Activated CD8-positive, alpha-beta T cell treated with anti-CD3 and anti-CD28 coated beads for 36 hours (primary cell): ENCODE measurements at regions not wholly inside any gene's neighbourhood (a gene's known extent, or its start where the extent isn't known, plus 50 kb on each side); places are given as distances from the start of the nearest gene placed in this dataset.

Experiments used
- ATAC-seq: fragments of 200-7000 bp; cut with Tn5 transposase; one replicate; pipeline ENCODE4 v1.10.0; 2021; ENCODE audit warnings: mild to moderate bottlenecking, moderate library complexity
- CTCF ChIA-PET: fragments of 350-600 bp; sonication (Branson Sonifier 250); formaldehyde crosslinking; loops from one replicate; lab custom pipeline; 2021; ENCODE audit warnings: antibody characterized with exemption; lab: Charles Lee
- POLR2A ChIA-PET: fragments of 350-600 bp; sonication (Branson Sonifier 250); formaldehyde crosslinking; loops from one replicate; lab custom pipeline; 2021; ENCODE audit warnings: antibody characterized with exemption; lab: Charles Lee
- DNase-seq: peaks from one replicate; pipeline ENCODE4 v3.0.0-alpha.2; 2020
- H3K27ac Mint-ChIP-seq: one replicate; pipeline ENCODE4 v1.8.0; 2021; ENCODE audit warnings: mild to moderate bottlenecking, mixed read lengths
- H3K27me3 Mint-ChIP-seq: one replicate; pipeline ENCODE4 v1.8.0; 2021; ENCODE audit warnings: mixed read lengths
- H3K36me3 Mint-ChIP-seq: one replicate; pipeline ENCODE4 v1.8.0; 2021; ENCODE audit warnings: low read depth, mixed read lengths
- H3K4me1 Mint-ChIP-seq: one replicate; pipeline ENCODE4 v1.8.0; 2021; ENCODE audit warnings: low read depth, mixed read lengths
- H3K4me3 Mint-ChIP-seq: one replicate; pipeline ENCODE4 v1.8.0; 2021; ENCODE audit warnings: mild to moderate bottlenecking, moderate library complexity, mixed read lengths
- H3K9me3 Mint-ChIP-seq: one replicate; pipeline ENCODE4 v1.8.0; 2021; ENCODE audit warnings: mixed read lengths
- CTCF ChIP-seq: fragments of 200-600 bp; IDR thresholded peaks from one replicate; pipeline ENCODE4 v1.8.0; 2022; ENCODE audit warnings: antibody characterized with exemption, mild to moderate bottlenecking
- intact Hi-C: fragments of 100-400 bp; cut with micrococcal nuclease; formaldehyde crosslinking; loops from one replicate; pipeline ENCODE4 v1.10.0; 2022

GRCh38 chr12:59155448-59155847, 235.1 kb upstream of the LRIG3 start:
- POLR2A ChIA-PET, result no interaction called here
- Mint-ChIP-seq H3K27ac (no peak overlapping the region), H3K4me1 (no peaks in the 10 kb centered on the region), H3K36me3 (no peaks in the 10 kb centered on the region), H3K27me3 (no peaks in the 10 kb centered on the region), H3K9me3 (peaks cover 6% of the 10 kb centered on the region), H3K4me3 (no peak overlapping the region)
- DNase-seq (no peak), ATAC-seq (no peak)
- CTCF ChIA-PET, result no interaction called here
- intact Hi-C loops, result no loop called here
- no peak for TF ChIP-seq CTCF

- DNase-seq (no peak), ATAC-seq (no peak)
- ChIA-PET POLR2A (no interaction called here), CTCF (interaction anchor here (0.6 to 2.1 kb wide), 8 partner anchors 12 to 612 kb away, joined by 3 to 9 read pairs (median 4); no protein-coding TSS in a partner anchor)
- Mint-ChIP-seq H3K27ac (no peak overlapping the region), H3K4me1 (no peaks in the 10 kb centered on the region), H3K27me3 (no peaks in the 10 kb centered on the region), H3K4me3 (no peak overlapping the region), H3K36me3 (no peaks in the 10 kb centered on the region), H3K9me3 (peaks cover 6% of the 10 kb centered on the region)
- intact Hi-C loops, result loop anchor here (2.0 to 5.0 kb wide), 2 partner anchors 38 to 804 kb away; no protein-coding TSS in a partner anchor
- no peak for TF ChIP-seq CTCF
These were observed 230.9 kb upstream of the LRIG3 start for GRCh38 chr12:59151243-59151642.

- CTCF ChIA-PET, result interaction anchor here (0.6 to 2.1 kb wide), 12 partner anchors 9 to 1167 kb away, joined by 3 to 9 read pairs (median 4); no protein-coding TSS in a partner anchor
- peak; percentile 77 for ATAC-seq
- peak; percentile 77 for TF ChIP-seq CTCF
- Mint-ChIP-seq H3K27ac (no peak overlapping the region), H3K36me3 (no peaks in the 10 kb centered on the region), H3K27me3 (no peaks in the 10 kb centered on the region), H3K4me3 (no peak overlapping the region), H3K4me1 (no peaks in the 10 kb centered on the region), H3K9me3 (peaks cover 2% of the 10 kb centered on the region)
- DNase-seq, result peak; percentile 5
- intact Hi-C loops, result loop anchor here (2.0 to 5.0 kb wide), 2 partner anchors 37 to 803 kb away; no protein-coding TSS in a partner anchor
- POLR2A ChIA-PET, result no interaction called here
These were observed 229.8 kb upstream of the LRIG3 start for GRCh38 chr12:59149995-59150642.

- CTCF ChIA-PET, result no interaction called here
- no peak overlapping the region for H3K27ac Mint-ChIP-seq
- H3K4me1 Mint-ChIP-seq, result no peaks in the 10 kb centered on the region
- no peaks in the 10 kb centered on the region for H3K36me3 Mint-ChIP-seq
- H3K9me3 Mint-ChIP-seq, result no peaks in the 10 kb centered on the region
- POLR2A ChIA-PET, result no interaction called here
- no peak for DNase-seq
- no peak for ATAC-seq
- H3K4me3 Mint-ChIP-seq, result no peak overlapping the region
- intact Hi-C loops, result no loop called here
- peaks cover 2% of the 10 kb centered on the region for H3K27me3 Mint-ChIP-seq
- TF ChIP-seq CTCF, result no peak
These were observed 227.5 kb upstream of the LRIG3 start for GRCh38 chr12:59147791-59148190.

- no peaks in the 10 kb centered on the region for H3K4me1 Mint-ChIP-seq
- DNase-seq (no peak), ATAC-seq (no peak)
- H3K27me3 Mint-ChIP-seq, result peaks cover 2% of the 10 kb centered on the region
- H3K9me3 Mint-ChIP-seq, result no peaks in the 10 kb centered on the region
- no peak for TF ChIP-seq CTCF
- no peaks in the 10 kb centered on the region for H3K36me3 Mint-ChIP-seq
- CTCF ChIA-PET, result interaction anchor here (1.5 kb wide), 1 partner anchor 29 kb away, joined by 3 read pairs; no protein-coding TSS in a partner anchor
- intact Hi-C loops, result no loop called here
- POLR2A ChIA-PET, result no interaction called here
- no peak overlapping the region for H3K27ac Mint-ChIP-seq
- H3K4me3 Mint-ChIP-seq, result no peak overlapping the region
These were observed 222.0 kb upstream of the LRIG3 start for GRCh38 chr12:59142183-59142790.
